HCT116 (cell line): ENCODE measurements at regions not wholly inside any gene's neighbourhood (a gene's known extent, or its start where the extent isn't known, plus 50 kb on each side); places are given as distances from the start of the nearest gene placed in this dataset.

Experiments
- ATAC-seq: fragments of 200-7000 bp; cut with Tn5 transposase; 2 replicates; pipeline ENCODE4 v1.9.1; 2020; ENCODE audit warnings: mild to moderate bottlenecking, moderate library complexity
- BruUV-seq: library from RNA; stranded (reverse); fragments of 400-500 nt; replicated peaks from 2 replicates; lab custom pipeline; 2021; lab: Mats Ljungman, UMichigan
- CTCF ChIA-PET: fragments of 300-600 bp; sonication (Branson Sonifier 250); formaldehyde crosslinking; loops from one replicate; lab custom pipeline; 2021; ENCODE audit warnings: antibody characterized with exemption; lab: Charles Lee
- POLR2A ChIA-PET: fragments of 300-600, 350-600 bp; sonication (Branson Sonifier 250); formaldehyde crosslinking; loops from one replicate; lab custom pipeline; 2021; ENCODE audit warnings: antibody characterized with exemption; lab: Charles Lee
- RAD21 ChIA-PET, 2 experiments: fragments of 300-600 bp; sonication (Branson Sonifier 250); formaldehyde crosslinking; loops; one replicate each; lab custom pipeline; 2023; ENCODE audit warnings: low total read pairs in 2 of 2; ENCODE audit not compliant: uncharacterized antibody in 2 of 2, unreplicated experiment in 2 of 2, low non-redundant PET in 1 of 2; lab: Charles Lee
- DNase-seq: peaks from one replicate; pipeline ENCODE4 v3.0.0-alpha.2; 2010; ENCODE audit warnings: low read depth, low spot score
- H2AFZ ChIP-seq: fragments of 200-600 bp; shearing (Covaris generic), sonication (generic); 2 replicates; pipeline ENCODE4 v1.6.1; 2017; ENCODE audit warnings: low read depth, mixed run types, mixed read lengths, antibody characterized with exemption, low read length; ENCODE audit not compliant: poor library complexity, severe bottlenecking
- H3K27ac ChIP-seq: 2 replicates; pipeline ENCODE4 v1.5.1; 2012; ENCODE audit warnings: low read depth, low read length
- H3K27me3 ChIP-seq: fragments of 200-600 bp; sonication (generic); 2 replicates; pipeline ENCODE4 v1.6.1; 2016; ENCODE audit warnings: mixed run types, low read length, mixed read lengths; ENCODE audit not compliant: insufficient read depth
- H3K36me3 ChIP-seq, 2 experiments: fragments of 200-500 bp in 1 of 2; fragments of 200-600 bp in 1 of 2; sonication (Bioruptor generic) in 1 of 2; sonication (generic) in 1 of 2; 2 replicates each; pipeline versions ENCODE4 v1.5.1 to v1.6.1; 2014 to 2016; ENCODE audit warnings: low read length in 2 of 2, inconsistent platforms in 1 of 2, mixed read lengths in 1 of 2, mixed run types in 1 of 2; ENCODE audit not compliant: insufficient read depth in 2 of 2, control insufficient read depth in 1 of 2
- H3K4me1 ChIP-seq, 2 experiments: fragments of 200-600 bp in 1 of 2; sonication (generic) in 1 of 2; 2 replicates each; pipeline versions ENCODE4 v1.5.1 to v1.6.1; 2012 to 2017; ENCODE audit warnings: low read length in 2 of 2, inconsistent platforms in 1 of 2, mild to moderate bottlenecking in 1 of 2, mixed read lengths in 1 of 2, mixed run types in 1 of 2, moderate library complexity in 1 of 2; ENCODE audit not compliant: insufficient read depth in 2 of 2, control insufficient read depth in 1 of 2
- H3K4me2 ChIP-seq: fragments of 200-600 bp; sonication (generic); 2 replicates; pipeline ENCODE4 v1.6.1; 2017; ENCODE audit warnings: mixed run types, low read length, mixed read lengths
- H3K4me3 ChIP-seq, 2 experiments: fragments of 200-600 bp in 1 of 2; sonication (generic) in 1 of 2; replicated peaks in 1 of 2; 2 replicates each; pipeline ENCODE4 v1.5.1; 2011 to 2016; ENCODE audit warnings: low read length in 2 of 2, control low read depth in 1 of 2, low read depth in 1 of 2, mild to moderate bottlenecking in 1 of 2, mixed read lengths in 1 of 2, mixed run types in 1 of 2
- H3K79me2 ChIP-seq: fragments of 200-600 bp; sonication (generic); 2 replicates; pipeline ENCODE4 v1.6.1; 2017; ENCODE audit warnings: mild to moderate bottlenecking, mixed run types, low read length, moderate library complexity, mixed read lengths; ENCODE audit not compliant: insufficient read depth
- H3K9ac ChIP-seq: fragments of 200-600 bp; sonication (generic); 2 replicates; pipeline ENCODE4 v1.6.1; 2016; ENCODE audit warnings: low read length, mixed read lengths
- H3K9me2 ChIP-seq: fragments of 200-600 bp; sonication (generic), shearing (Covaris generic); 2 replicates; pipeline ENCODE4 v1.6.1; 2017; ENCODE audit warnings: mixed run types, mild to moderate bottlenecking, moderate library complexity; ENCODE audit not compliant: insufficient read depth
- H3K9me3 ChIP-seq, 2 experiments: fragments of 200-500 bp in 1 of 2; fragments of 200-600 bp in 1 of 2; sonication (Bioruptor generic) in 1 of 2; sonication (generic) in 1 of 2; 2 replicates each; pipeline ENCODE4 v1.6.1; 2014 to 2017; ENCODE audit warnings: low read length in 2 of 2, mixed read lengths in 2 of 2, inconsistent platforms in 1 of 2, low read depth in 1 of 2, mild to moderate bottlenecking in 1 of 2, mixed run types in 1 of 2, moderate library complexity in 1 of 2; ENCODE audit not compliant: control insufficient read depth in 1 of 2, insufficient read depth in 1 of 2
- H4K20me1 ChIP-seq: fragments of 200-600 bp; sonication (generic), shearing (Covaris generic); 2 replicates; pipeline ENCODE4 v1.6.1; 2017; ENCODE audit warnings: mixed run types, mild to moderate bottlenecking, moderate library complexity; ENCODE audit not compliant: insufficient read depth
- CBX3 ChIP-seq: IDR thresholded peaks from 2 replicates; pipeline ENCODE4 v1.6.1; 2012; ENCODE audit warnings: low read depth
- CTCF ChIP-seq, 3 experiments: fragments of 200-600 bp in 1 of 3; sonication (generic) in 1 of 3; IDR thresholded peaks in 2 of 3; conservative IDR thresholded peaks in 1 of 3; 2 replicates each; pipeline ENCODE4 v1.5.1; 2012 to 2017; ENCODE audit warnings: low read depth in 2 of 3, low read length in 2 of 3, antibody characterized with exemption in 1 of 3, borderline replicate concordance in 1 of 3, control low read depth in 1 of 3, mild to moderate bottlenecking in 1 of 3, mixed read lengths in 1 of 3, mixed run types in 1 of 3, moderate library complexity in 1 of 3; ENCODE audit not compliant: insufficient read depth in 1 of 3
- EZH2 ChIP-seq: fragments of 200-600 bp; sonication (generic); IDR thresholded peaks from 2 replicates; pipeline ENCODE4 v1.6.1; 2017; ENCODE audit warnings: antibody characterized with exemption, mixed run types
- POLR2A ChIP-seq: IDR thresholded peaks from 2 replicates; pipeline ENCODE4 v1.7.0; 2011; ENCODE audit warnings: borderline replicate concordance; ENCODE audit not compliant: insufficient read depth, insufficient read length; ENCODE audit errors: extremely low read depth
- POLR2AphosphoS5 ChIP-seq: IDR thresholded peaks from 2 replicates; pipeline ENCODE4 v1.6.1; 2011; ENCODE audit warnings: mild to moderate bottlenecking, low read depth, low read length, moderate library complexity
- RAD21 ChIP-seq: IDR thresholded peaks from 2 replicates; pipeline ENCODE4 v1.6.1; 2012; ENCODE audit warnings: low read depth, mild to moderate bottlenecking
- SIN3A ChIP-seq: IDR thresholded peaks from 2 replicates; pipeline ENCODE4 v1.6.1; 2012; ENCODE audit warnings: low read depth
- SP1 ChIP-seq: IDR thresholded peaks from 2 replicates; pipeline ENCODE4 v1.6.1; 2012; ENCODE audit warnings: low read depth
- SRF ChIP-seq: IDR thresholded peaks from 2 replicates; pipeline ENCODE4 v1.6.1; 2012; ENCODE audit warnings: low read depth
- YY1 ChIP-seq: IDR thresholded peaks from 2 replicates; pipeline ENCODE4 v1.6.1; 2011; ENCODE audit warnings: low read length, low read depth, moderate library complexity, mild to moderate bottlenecking; ENCODE audit not compliant: insufficient replicate concordance; ENCODE audit errors: extremely low read depth
- ZFX ChIP-seq: fragments of 450-650 bp; IDR thresholded peaks from 2 replicates; pipeline ENCODE4 v1.6.1; 2017
- intact Hi-C: fragments of 100-400 bp; cut with micrococcal nuclease; formaldehyde crosslinking; loops from 2 replicates; pipeline ENCODE4 v1.10.0; 2022
- TF ChIP-seq, protein P1 (sequence below): IDR thresholded peaks from 2 replicates; pipeline ENCODE4 v1.6.1; 2012

DNA sequence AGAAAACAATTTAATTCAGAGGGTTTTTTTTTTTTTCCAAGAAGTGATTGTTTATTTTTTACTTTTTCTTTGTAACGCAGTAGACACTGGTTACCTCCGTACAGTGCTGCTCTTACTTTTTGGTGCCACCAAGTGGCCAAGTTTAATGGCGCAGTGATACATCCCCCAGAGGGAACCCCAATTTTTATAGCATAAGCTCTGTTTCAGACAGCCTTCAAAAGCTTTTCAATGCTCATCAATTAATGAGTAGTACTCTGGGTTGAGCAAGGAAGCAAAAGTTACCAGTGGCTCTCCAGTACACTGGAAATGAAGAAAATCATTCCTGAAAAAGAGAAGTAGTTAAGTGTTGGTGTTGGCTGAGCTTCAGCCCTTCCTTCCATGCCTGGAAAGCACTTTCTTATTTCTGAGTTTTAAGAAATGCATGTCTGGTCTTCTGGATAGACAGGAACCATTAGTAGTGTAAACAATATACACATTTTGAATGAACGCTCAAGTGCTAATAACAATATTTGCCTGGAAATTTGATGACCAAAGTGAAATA lies 129.1 kb upstream of the SMLR1 start:
- intact Hi-C loops, result loop anchor here (1.0 kb wide), 3 partner anchors 333 to 404 kb away; no protein-coding TSS in a partner anchor
- H3K27ac ChIP-seq, result no peak overlapping the region
- CTCF ChIA-PET, result interaction anchor here (0.6 to 1.9 kb wide), 30 partner anchors 8 to 659 kb away, joined by 3 to 31 read pairs (median 4); partner anchors contain the start of gene TMEM200A
- H3K4me1 ChIP-seq, result peaks cover 0 to 8% of the 10 kb centered on the region in 2 experiments; a peak in 1 of 4 replicates
- DNase-seq, result peak; percentile 49
- peak overlapping the region in 1 of 2 experiments; percentile 12; a peak in 2 of 4 replicates for H3K4me3 ChIP-seq
- no peaks in the 10 kb centered on the region for H3K9me3 ChIP-seq
- no TSS peak for BruUV-seq
- no peaks in the 10 kb centered on the region for H3K36me3 ChIP-seq
- no peaks in the 10 kb centered on the region for H3K9me2 ChIP-seq
- RAD21 ChIA-PET, result interaction anchor here (0.7 to 1.4 kb wide), 7 partner anchors 22 to 494 kb away, joined by 3 to 5 read pairs (median 5); no protein-coding TSS in a partner anchor
- no peaks in the 10 kb centered on the region for H3K27me3 ChIP-seq
- no peaks in the 10 kb centered on the region for H3K79me2 ChIP-seq
- TF ChIP-seq CBX3 (0 out of 2 replicates have a peak, but pooled peaks have one; percentile 28), RAD21 (peak; percentile 92), POLR2AphosphoS5 (no peak), CTCF (IDR thresholded peaks at IDR 0.05 in 2 of 3, conservative IDR thresholded peaks at IDR 0.05 in 1 of 3; ENCODE audit: borderline replicate concordance in 1 of 3, insufficient read depth in 1 of 3, low read depth in 2 of 3, low read length in 2 of 3) (peak; percentile 84 to 90 (median 88)), SP1 (no peak), EZH2 (no peak)
- TF ChIP-seq, all 23 proteins: peak for 3
- POLR2A ChIA-PET, result interaction anchor here (0.8 kb wide), 1 partner anchor 333 kb away, joined by 3 read pairs; the partner anchor contains the start of gene TMEM200A
- H3K4me2 ChIP-seq, result peak overlapping the region; percentile 46
- peak overlapping the region; percentile 94 for H2AFZ ChIP-seq
- no peak overlapping the region for H3K9ac ChIP-seq
- ATAC-seq, result peak; percentile 99
- no peaks in the 10 kb centered on the region for H4K20me1 ChIP-seq

DNA sequence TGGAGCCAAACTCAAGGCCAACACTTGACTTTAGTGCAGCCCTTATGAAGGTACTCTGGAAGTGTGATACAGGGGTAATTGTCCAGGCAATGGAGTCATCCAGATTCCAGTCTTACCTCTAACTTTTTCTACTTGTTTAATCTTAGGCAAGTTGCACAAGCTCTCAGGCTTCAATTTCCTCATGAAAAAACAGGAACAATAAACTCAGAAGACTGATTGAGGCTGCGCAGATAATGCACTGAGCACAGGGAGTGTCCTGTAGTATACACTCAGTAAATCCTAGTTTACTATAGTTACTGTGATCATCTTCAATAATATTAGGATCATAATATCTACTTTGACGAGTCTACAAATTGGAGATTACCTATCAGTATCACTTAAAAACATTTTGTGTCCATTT lies 127.5 kb upstream of the SMLR1 start:
- no peaks in the 10 kb centered on the region for H3K9me3 ChIP-seq
- no peak overlapping the region for H3K27ac ChIP-seq
- POLR2A ChIA-PET, result no interaction called here
- BruUV-seq, result no TSS peak
- RAD21 ChIA-PET, result no interaction called here
- no peaks in the 10 kb centered on the region for H4K20me1 ChIP-seq
- H3K27me3 ChIP-seq, result no peaks in the 10 kb centered on the region
- H3K4me1 ChIP-seq, result peaks cover 0 to 8% of the 10 kb centered on the region in 2 experiments; a peak in 1 of 4 replicates
- no peak overlapping the region for H3K4me2 ChIP-seq
- DNase-seq, result no peak
- no peak overlapping the region for H3K4me3 ChIP-seq
- intact Hi-C loops, result no loop called here
- no peaks in the 10 kb centered on the region for H3K36me3 ChIP-seq
- no peak overlapping the region for H2AFZ ChIP-seq
- no peaks in the 10 kb centered on the region for H3K9me2 ChIP-seq
- CTCF ChIA-PET, result interaction anchor here (1.0 kb wide), 1 partner anchor 406 kb away, joined by 4 read pairs; no protein-coding TSS in a partner anchor
- H3K79me2 ChIP-seq, result no peaks in the 10 kb centered on the region
- H3K9ac ChIP-seq, result no peak overlapping the region
- TF ChIP-seq, protein P1, sequence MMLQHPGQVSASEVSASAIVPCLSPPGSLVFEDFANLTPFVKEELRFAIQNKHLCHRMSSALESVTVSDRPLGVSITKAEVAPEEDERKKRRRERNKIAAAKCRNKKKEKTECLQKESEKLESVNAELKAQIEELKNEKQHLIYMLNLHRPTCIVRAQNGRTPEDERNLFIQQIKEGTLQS, result no peak
- TF ChIP-seq SIN3A (no peak), YY1 (no peak), POLR2A (no peak), ZFX (no peak), SRF (no peak), SP1 (no peak)
- TF ChIP-seq, all 23 proteins: peak for 0
- ATAC-seq, result no peak
